GM18868 (cell line): ENCODE measurements at regions not wholly inside any gene's neighbourhood (a gene's known extent, or its start where the extent isn't known, plus 50 kb on each side); places are given as distances from the start of the nearest gene placed in this dataset.
"Not testable (repeated sequence)": the region's sequence is repeated elsewhere in the genome, so short reads cannot be mapped to it uniquely, and the experiment has no call there.

ENCODE experiments used
- ATAC-seq: cut with Tn5 transposase; IDR thresholded peaks from one replicate; pipeline ENCODE4 v1.9.1; 2021; ENCODE audit warnings: mild to moderate bottlenecking, moderate library complexity; ENCODE audit not compliant: unreplicated experiment

- ATAC-seq, result no peak
These were observed 169.9 kb downstream of the CPE start for GRCh38 chr4:165548702-165549101.

GRCh38 chr4:165553221-165553810, 174.5 kb downstream of the CPE start:
- no peak for ATAC-seq

- no peak for ATAC-seq
These were observed 176.5 kb downstream of the CPE start for GRCh38 chr4:165555302-165555701.

GRCh38 chr4:165556383-165556782, 177.6 kb downstream of the CPE start:
- ATAC-seq, result no peak

- no peak for ATAC-seq
These were observed 182.1 kb downstream of the CPE start for GRCh38 chr4:165560941-165561340.

- ATAC-seq, result no peak
These were observed 185.0 kb downstream of the CPE start for GRCh38 chr4:165563851-165564250.

GRCh38 chr4:165569031-165569430, 190.2 kb downstream of the CPE start:
- ATAC-seq, result no peak

GRCh38 chr4:165571476-165571875, 192.7 kb downstream of the CPE start:
- not testable (repeated sequence) for ATAC-seq

- ATAC-seq, result no peak
These were observed 201.6 kb downstream of the CPE start for GRCh38 chr4:165580351-165580905.

- no peak for ATAC-seq
These were observed 204.5 kb downstream of the CPE start for GRCh38 chr4:165583341-165583740.

- ATAC-seq, result no peak
These were observed 206.1 kb downstream of the CPE start for GRCh38 chr4:165584916-165585315.

GRCh38 chr4:165588534-165589315, 209.9 kb downstream of the CPE start:
- ATAC-seq, result no peak

- ATAC-seq, result no peak
These were observed 213.6 kb downstream of the CPE start for GRCh38 chr4:165592386-165592785.

- ATAC-seq, result no peak
These were observed 219.0 kb downstream of the CPE start for GRCh38 chr4:165597581-165598480.

GRCh38 chr4:165600959-165601683, 222.3 kb downstream of the CPE start:
- ATAC-seq, result no peak

GRCh38 chr4:165602621-165603020, 223.8 kb downstream of the CPE start:
- ATAC-seq, result no peak

- no peak for ATAC-seq
These were observed 225.4 kb downstream of the CPE start for GRCh38 chr4:165604181-165604580.

- ATAC-seq, result no peak
These were observed 227.0 kb downstream of the CPE start for GRCh38 chr4:165605811-165606210.

GRCh38 chr4:165606465-165607205, 227.8 kb downstream of the CPE start:
- ATAC-seq, result no peak

GRCh38 chr4:165609653-165610052, 230.8 kb downstream of the CPE start:
- no peak for ATAC-seq
